Activated CD4-positive, alpha-beta memory T cell treated with anti-CD3 and anti-CD28 coated beads for 36 hours (primary cell): ENCODE measurements at regions not wholly inside any gene's neighbourhood (a gene's known extent, or its start where the extent isn't known, plus 50 kb on each side); places are given as distances from the start of the nearest gene placed in this dataset.

Experiments used
- CTCF ChIA-PET: fragments of 350-600 bp; sonication (Branson Sonifier 250); formaldehyde crosslinking; loops from one replicate; lab custom pipeline; 2021; ENCODE audit warnings: antibody characterized with exemption, inconsistent platforms; lab: Charles Lee
- POLR2A ChIA-PET: fragments of 350-600 bp; sonication (Branson Sonifier 250); formaldehyde crosslinking; loops from one replicate; lab custom pipeline; 2021; ENCODE audit warnings: antibody characterized with exemption; lab: Charles Lee
- DNase-seq: peaks from one replicate; pipeline ENCODE4 v3.0.0-alpha.2; 2020
- H3K27ac Mint-ChIP-seq: one replicate; pipeline ENCODE4 v1.8.0; 2021; ENCODE audit warnings: mixed read lengths
- H3K27me3 Mint-ChIP-seq: one replicate; pipeline ENCODE4 v1.8.0; 2021; ENCODE audit warnings: mixed read lengths
- H3K36me3 Mint-ChIP-seq: one replicate; pipeline ENCODE4 v1.8.0; 2021; ENCODE audit warnings: mixed read lengths
- H3K4me1 Mint-ChIP-seq: one replicate; pipeline ENCODE4 v1.8.0; 2021; ENCODE audit warnings: low read depth, mixed read lengths
- H3K4me3 Mint-ChIP-seq: one replicate; pipeline ENCODE4 v1.8.0; 2021; ENCODE audit warnings: mild to moderate bottlenecking, mixed read lengths
- H3K9me3 Mint-ChIP-seq: one replicate; pipeline ENCODE4 v1.8.0; 2021; ENCODE audit warnings: mixed read lengths
- intact Hi-C: fragments of 100-400 bp; cut with micrococcal nuclease; formaldehyde crosslinking; loops from one replicate; pipeline ENCODE4 v1.15.1; 2023

- peaks cover 9% of the 10 kb centered on the region for H3K9me3 Mint-ChIP-seq
- ChIA-PET CTCF (no interaction called here), POLR2A (no interaction called here)
- no peaks in the 10 kb centered on the region for H3K4me1 Mint-ChIP-seq
- no peaks in the 10 kb centered on the region for H3K27me3 Mint-ChIP-seq
- no peak for DNase-seq
- no peak overlapping the region for H3K4me3 Mint-ChIP-seq
- intact Hi-C loops, result no loop called here
- H3K36me3 Mint-ChIP-seq, result no peaks in the 10 kb centered on the region
- no peak overlapping the region for H3K27ac Mint-ChIP-seq
Observed at GRCh38 chr3:24899901-24900603, 405.4 kb upstream of the THRB start.

GRCh38 chr3:24905266-24905665 lies 410.6 kb upstream of the THRB start:
- ChIA-PET POLR2A (no interaction called here), CTCF (no interaction called here)
- Mint-ChIP-seq H3K4me3 (no peak overlapping the region), H3K27me3 (no peaks in the 10 kb centered on the region), H3K27ac (no peak overlapping the region), H3K36me3 (no peaks in the 10 kb centered on the region), H3K9me3 (peaks cover 14% of the 10 kb centered on the region), H3K4me1 (no peaks in the 10 kb centered on the region)
- no peak for DNase-seq
- intact Hi-C loops, result no loop called here

DNA sequence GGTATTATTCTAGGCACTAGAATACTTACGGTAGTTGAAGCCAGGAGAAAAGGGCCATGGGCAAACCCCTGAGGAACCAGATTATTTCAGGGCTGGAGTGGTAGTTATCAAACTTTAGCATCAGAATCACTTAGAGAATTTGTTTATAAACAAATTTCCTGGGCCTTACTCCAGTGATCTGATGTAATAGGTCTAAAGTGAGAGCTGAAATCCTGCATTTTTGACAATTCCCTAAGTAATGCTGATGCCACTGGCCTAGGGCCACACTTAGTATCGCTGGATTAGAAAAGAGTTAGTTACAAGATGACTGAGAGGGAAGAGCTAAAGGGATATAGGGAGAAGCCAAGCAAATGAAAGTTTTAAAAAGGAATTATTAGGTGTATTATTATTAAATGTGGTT lies 412.5 kb upstream of the THRB start:
- no peak for DNase-seq
- Mint-ChIP-seq H3K9me3 (peaks cover 15% of the 10 kb centered on the region), H3K27ac (no peak overlapping the region), H3K4me1 (no peaks in the 10 kb centered on the region), H3K36me3 (no peaks in the 10 kb centered on the region), H3K4me3 (no peak overlapping the region), H3K27me3 (no peaks in the 10 kb centered on the region)
- intact Hi-C loops, result no loop called here
- ChIA-PET POLR2A (no interaction called here), CTCF (no interaction called here)

DNA sequence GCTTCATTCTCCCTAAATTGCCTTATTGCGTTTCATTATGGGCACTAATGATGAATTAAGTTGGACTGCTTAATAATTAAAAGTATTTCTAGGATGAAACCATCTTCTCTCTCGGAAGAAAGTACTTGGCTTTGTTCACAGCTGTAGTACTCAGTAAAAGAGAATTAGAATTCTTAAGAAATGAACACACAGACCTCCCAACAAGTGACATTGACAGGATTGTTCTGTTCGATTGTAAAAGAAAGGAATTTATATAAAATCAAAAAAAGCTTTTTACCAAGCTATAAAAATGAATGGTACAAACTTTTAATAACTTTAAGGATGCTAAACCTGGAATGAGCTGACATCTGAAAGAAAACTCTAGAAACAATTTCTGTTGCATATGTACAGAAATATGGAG lies 416.4 kb upstream of the THRB start:
- Mint-ChIP-seq H3K27ac (no peak overlapping the region), H3K36me3 (no peaks in the 10 kb centered on the region), H3K27me3 (no peaks in the 10 kb centered on the region), H3K4me3 (no peak overlapping the region), H3K4me1 (no peaks in the 10 kb centered on the region), H3K9me3 (peaks cover 5% of the 10 kb centered on the region)
- POLR2A ChIA-PET, result no interaction called here
- no peak for DNase-seq
- CTCF ChIA-PET, result no interaction called here
- intact Hi-C loops, result no loop called here

- H3K9me3 Mint-ChIP-seq, result peaks cover 3% of the 10 kb centered on the region
- intact Hi-C loops, result no loop called here
- no peak overlapping the region for H3K4me3 Mint-ChIP-seq
- ChIA-PET CTCF (no interaction called here), POLR2A (no interaction called here)
- no peaks in the 10 kb centered on the region for H3K27me3 Mint-ChIP-seq
- H3K27ac Mint-ChIP-seq, result no peak overlapping the region
- H3K36me3 Mint-ChIP-seq, result no peaks in the 10 kb centered on the region
- H3K4me1 Mint-ChIP-seq, result no peaks in the 10 kb centered on the region
- no peak for DNase-seq
Observed at GRCh38 chr3:24915639-24916038, 421.0 kb upstream of the THRB start.

DNA sequence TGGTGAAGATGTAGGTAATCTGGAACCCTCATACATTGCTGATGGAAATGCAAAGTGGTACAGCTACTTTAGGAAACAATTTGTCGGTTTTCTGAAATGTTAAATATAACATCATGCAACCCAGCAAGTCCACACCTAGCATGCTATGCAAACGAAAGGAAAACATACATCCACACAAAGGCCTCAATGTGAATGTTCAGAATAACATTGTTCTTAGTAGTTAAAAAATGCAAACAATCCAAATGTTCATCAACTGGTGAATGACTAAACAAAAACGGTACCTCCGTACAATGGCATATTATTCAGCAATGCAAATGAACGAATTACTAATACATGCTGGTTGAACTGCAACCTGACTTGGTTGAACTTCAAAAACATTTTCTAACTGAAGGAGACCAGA lies 423.3 kb upstream of the THRB start:
- no peaks in the 10 kb centered on the region for H3K27me3 Mint-ChIP-seq
- no peaks in the 10 kb centered on the region for H3K4me1 Mint-ChIP-seq
- H3K4me3 Mint-ChIP-seq, result no peak overlapping the region
- ChIA-PET CTCF (no interaction called here), POLR2A (no interaction called here)
- intact Hi-C loops, result no loop called here
- no peak overlapping the region for H3K27ac Mint-ChIP-seq
- DNase-seq, result no peak
- H3K36me3 Mint-ChIP-seq, result no peaks in the 10 kb centered on the region
- H3K9me3 Mint-ChIP-seq, result no peaks in the 10 kb centered on the region

DNA sequence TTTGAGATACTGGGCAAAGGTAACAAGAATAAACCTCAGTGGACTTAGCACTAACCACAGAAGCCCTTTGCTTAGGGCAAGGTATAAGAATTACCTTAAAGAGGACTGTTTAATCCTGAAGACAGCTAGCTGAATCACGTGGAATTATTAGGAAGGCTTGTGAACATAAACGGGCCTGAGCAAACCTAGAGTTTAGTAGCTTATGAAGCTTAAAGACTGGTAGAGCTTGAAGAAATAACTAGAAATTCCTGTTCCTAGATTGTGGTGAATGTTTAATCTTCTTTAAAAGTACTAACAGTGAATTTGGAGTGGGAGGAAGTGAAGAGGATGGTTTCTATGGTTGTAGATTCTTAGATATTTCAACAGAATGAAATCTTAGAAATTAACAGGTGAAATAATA lies 428.9 kb upstream of the THRB start:
- CTCF ChIA-PET, result no interaction called here
- intact Hi-C loops, result no loop called here
- H3K4me1 Mint-ChIP-seq, result no peaks in the 10 kb centered on the region

DNA sequence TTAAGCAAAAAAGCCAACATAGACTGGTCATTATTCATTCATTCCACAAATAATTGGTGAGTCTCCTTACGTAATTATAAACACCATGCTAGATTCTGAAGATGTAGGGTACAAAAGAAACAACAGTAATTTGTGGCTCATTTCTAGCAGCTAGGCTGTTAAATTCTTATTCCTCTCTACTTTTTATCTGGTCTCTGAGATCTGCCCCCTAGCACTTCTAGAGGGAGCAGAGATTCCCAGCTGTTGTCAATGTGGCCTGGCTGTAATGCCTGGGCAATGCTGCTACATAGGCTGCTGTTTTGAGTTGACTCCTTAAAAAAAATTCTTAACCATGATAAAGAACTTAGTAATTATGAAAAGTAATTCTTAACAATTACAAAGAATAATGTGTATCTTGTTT lies 434.9 kb upstream of the THRB start:
- no peaks in the 10 kb centered on the region for H3K36me3 Mint-ChIP-seq
- H3K4me3 Mint-ChIP-seq, result no peak overlapping the region
- POLR2A ChIA-PET, result no interaction called here
- no peaks in the 10 kb centered on the region for H3K4me1 Mint-ChIP-seq
- CTCF ChIA-PET, result no interaction called here
- H3K27me3 Mint-ChIP-seq, result no peaks in the 10 kb centered on the region
- no peaks in the 10 kb centered on the region for H3K9me3 Mint-ChIP-seq
- H3K27ac Mint-ChIP-seq, result no peak overlapping the region
- intact Hi-C loops, result no loop called here
- no peak for DNase-seq

More for the DNA sequence above, 428.9 kb upstream of the THRB start:
- Mint-ChIP-seq H3K27me3 (no peaks in the 10 kb centered on the region), H3K4me3 (no peak overlapping the region), H3K9me3 (no peaks in the 10 kb centered on the region), H3K27ac (no peak overlapping the region), H3K36me3 (no peaks in the 10 kb centered on the region)
- DNase-seq, result no peak
- POLR2A ChIA-PET, result no interaction called here

DNA sequence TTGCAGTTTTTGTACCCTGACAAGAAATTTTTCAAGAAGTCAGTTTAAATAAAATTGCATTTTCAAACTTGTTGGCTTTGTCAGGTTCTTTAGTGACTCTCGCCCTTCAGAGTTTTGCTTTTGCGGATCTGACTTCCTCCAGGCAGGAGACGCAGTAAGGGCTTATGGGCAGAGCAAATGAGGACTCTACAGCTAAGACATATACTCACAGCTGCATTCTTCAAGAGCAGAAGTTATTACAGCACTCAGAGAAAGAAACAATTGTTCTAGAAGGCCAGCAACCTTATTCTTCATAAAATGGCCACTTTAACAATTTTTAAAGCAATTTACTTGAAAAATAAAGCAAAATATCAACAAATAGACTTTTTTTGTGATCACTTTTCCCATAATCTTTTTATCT lies 438.8 kb upstream of the THRB start:
- no peak for DNase-seq
- no peaks in the 10 kb centered on the region for H3K9me3 Mint-ChIP-seq
- H3K27me3 Mint-ChIP-seq, result no peaks in the 10 kb centered on the region
- no peak overlapping the region for H3K27ac Mint-ChIP-seq
- no peaks in the 10 kb centered on the region for H3K4me1 Mint-ChIP-seq
- POLR2A ChIA-PET, result no interaction called here
- intact Hi-C loops, result no loop called here
- CTCF ChIA-PET, result no interaction called here
- H3K4me3 Mint-ChIP-seq, result no peak overlapping the region
- no peaks in the 10 kb centered on the region for H3K36me3 Mint-ChIP-seq

DNA sequence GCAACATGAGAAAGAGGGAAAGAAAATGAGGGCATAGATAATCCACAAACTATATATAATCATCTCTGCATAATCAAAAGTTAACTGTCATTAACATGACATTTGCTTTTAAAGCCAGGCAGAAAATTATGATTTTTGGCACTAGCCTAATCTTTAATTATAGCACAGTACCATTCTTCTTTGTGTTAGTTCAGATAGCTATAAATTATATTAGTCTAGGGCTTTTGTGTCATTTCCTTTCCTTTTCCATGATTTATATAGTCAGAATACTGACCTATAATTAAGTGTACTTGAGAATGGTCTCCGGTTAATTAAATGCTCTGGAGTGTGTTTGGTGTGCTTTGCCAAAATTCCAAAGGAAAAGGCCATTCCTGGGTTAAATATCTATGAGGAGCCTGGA lies 441.9 kb upstream of the THRB start:
- no peaks in the 10 kb centered on the region for H3K27me3 Mint-ChIP-seq
- no peak for DNase-seq
- intact Hi-C loops, result no loop called here
- no peak overlapping the region for H3K27ac Mint-ChIP-seq
- H3K4me3 Mint-ChIP-seq, result no peak overlapping the region
- POLR2A ChIA-PET, result no interaction called here
- H3K36me3 Mint-ChIP-seq, result no peaks in the 10 kb centered on the region
- H3K4me1 Mint-ChIP-seq, result no peaks in the 10 kb centered on the region
- CTCF ChIA-PET, result no interaction called here
- H3K9me3 Mint-ChIP-seq, result peaks cover 2% of the 10 kb centered on the region

DNA sequence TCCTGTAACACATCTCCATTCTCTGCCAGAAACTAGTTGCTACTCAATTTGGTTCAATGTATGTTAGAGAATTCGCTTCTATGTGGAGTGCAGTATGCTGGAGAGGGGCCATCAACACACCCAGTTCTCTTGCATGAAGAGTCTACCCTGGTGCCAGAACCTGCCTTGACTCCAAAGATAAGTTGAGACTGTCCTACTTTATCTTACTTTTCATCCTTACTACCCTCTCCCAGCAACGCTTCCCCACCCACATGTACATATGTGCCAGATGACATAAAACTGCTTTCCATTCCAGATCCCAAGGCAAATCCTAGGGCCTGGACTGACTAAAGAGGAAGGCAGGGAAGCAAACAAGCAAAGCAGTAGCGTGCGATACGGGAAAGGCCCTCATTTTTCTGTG lies 442.6 kb upstream of the THRB start:
- Mint-ChIP-seq H3K9me3 (peaks cover 2% of the 10 kb centered on the region), H3K27ac (no peak overlapping the region), H3K4me1 (no peaks in the 10 kb centered on the region), H3K27me3 (no peaks in the 10 kb centered on the region), H3K36me3 (no peaks in the 10 kb centered on the region), H3K4me3 (no peak overlapping the region)
- intact Hi-C loops, result no loop called here
- DNase-seq, result no peak
- ChIA-PET POLR2A (no interaction called here), CTCF (no interaction called here)

GRCh38 chr3:24937780-24938179 lies 443.1 kb upstream of the THRB start:
- ChIA-PET POLR2A (no interaction called here), CTCF (no interaction called here)
- intact Hi-C loops, result no loop called here
- no peak overlapping the region for H3K27ac Mint-ChIP-seq
- H3K27me3 Mint-ChIP-seq, result no peaks in the 10 kb centered on the region
- no peaks in the 10 kb centered on the region for H3K36me3 Mint-ChIP-seq
- no peak for DNase-seq
- no peak overlapping the region for H3K4me3 Mint-ChIP-seq
- peaks cover 2% of the 10 kb centered on the region for H3K9me3 Mint-ChIP-seq
- H3K4me1 Mint-ChIP-seq, result no peaks in the 10 kb centered on the region

DNA sequence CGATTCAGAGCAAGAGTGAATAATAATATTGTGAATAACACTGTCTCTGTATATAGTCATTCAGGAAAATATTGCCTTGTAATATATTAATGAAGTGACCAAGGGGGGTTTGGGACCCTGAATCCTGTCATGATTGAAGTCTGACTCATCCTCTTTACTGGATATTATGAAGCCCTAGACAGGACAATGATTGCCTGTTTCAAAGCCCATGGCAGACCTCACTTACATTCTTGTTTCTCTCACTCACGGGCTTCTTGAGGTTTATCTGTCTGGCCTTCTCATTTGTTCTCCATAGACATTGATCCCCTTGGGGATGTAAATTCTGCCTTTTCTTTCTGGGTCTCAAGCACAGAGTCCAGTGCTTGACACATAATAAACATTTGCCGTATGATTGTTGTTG lies 449.3 kb upstream of the THRB start:
- ChIA-PET POLR2A (no interaction called here), CTCF (no interaction called here)
- H3K36me3 Mint-ChIP-seq, result no peaks in the 10 kb centered on the region
- H3K27me3 Mint-ChIP-seq, result no peaks in the 10 kb centered on the region
- no peak for DNase-seq
- H3K4me1 Mint-ChIP-seq, result no peaks in the 10 kb centered on the region
- intact Hi-C loops, result no loop called here
- no peak overlapping the region for H3K27ac Mint-ChIP-seq
- H3K9me3 Mint-ChIP-seq, result peaks cover 2% of the 10 kb centered on the region
- H3K4me3 Mint-ChIP-seq, result no peak overlapping the region
